H1 (cell line): ENCODE measurements at regions not wholly inside any gene's neighbourhood (a gene's known extent, or its start where the extent isn't known, plus 50 kb on each side); places are given as distances from the start of the nearest gene placed in this dataset.

Experiments
- CTCF ChIA-PET: fragments of 300-600 bp; sonication (Branson Sonifier 250); formaldehyde crosslinking; loops from one replicate; lab custom pipeline; 2021; ENCODE audit not compliant: partially characterized antibody; lab: Charles Lee
- POLR2A ChIA-PET: fragments of 300-600 bp; sonication (Branson Sonifier 250); formaldehyde crosslinking; loops from one replicate; lab custom pipeline; 2021; ENCODE audit warnings: inconsistent platforms; ENCODE audit not compliant: partially characterized antibody; lab: Charles Lee
- DNase-seq, 2 experiments: peaks; one replicate each; pipeline versions ENCODE4 v3.0.0 to v3.0.0-alpha.2; 2010 to 2022; ENCODE audit warnings: low spot score in 2 of 2, low read depth in 1 of 2, mixed read lengths in 1 of 2
- FAIRE-seq: peaks from 2 replicates; lab custom pipeline; 2011; peaks lifted over from hg19 to GRCh38; lab: Jason Lieb, UNC
- H2AFZ ChIP-seq: 2 replicates; pipeline ENCODE4 v1.8.1; 2012; ENCODE audit warnings: low read length, inconsistent platforms
- H2AK5ac ChIP-seq: 2 replicates; pipeline ENCODE4 v1.6.1; 2013; ENCODE audit warnings: low read depth, low read length
- H2BK120ac ChIP-seq: replicated peaks from 2 replicates; pipeline ENCODE3; 2013; ENCODE audit warnings: low read depth, low read length, inconsistent platforms
- H2BK12ac ChIP-seq: 2 replicates; pipeline ENCODE4 v1.6.1; 2013; ENCODE audit warnings: low read depth, low read length
- H2BK15ac ChIP-seq: 2 replicates; pipeline ENCODE4 v1.6.1; 2013; ENCODE audit warnings: low read length
- H2BK20ac ChIP-seq: 2 replicates; pipeline ENCODE4 v1.6.1; 2013; ENCODE audit warnings: low read length
- H2BK5ac ChIP-seq: 2 replicates; pipeline ENCODE4 v1.6.1; 2013; ENCODE audit warnings: low read depth, low read length
- H3K14ac ChIP-seq: 2 replicates; pipeline ENCODE4 v1.6.1; 2013; ENCODE audit warnings: inconsistent platforms; ENCODE audit not compliant: insufficient read length
- H3K18ac ChIP-seq: 2 replicates; pipeline ENCODE4 v1.6.1; 2013; ENCODE audit warnings: low read length; ENCODE audit errors: extremely low read depth
- H3K23ac ChIP-seq: 2 replicates; pipeline ENCODE4 v1.6.1; 2013; ENCODE audit warnings: inconsistent platforms; ENCODE audit not compliant: insufficient read length
- H3K23me2 ChIP-seq: 2 replicates; pipeline ENCODE4 v1.6.1; 2013; ENCODE audit warnings: low read depth, low read length
- H3K27ac ChIP-seq: 2 replicates; pipeline ENCODE4 v1.6.1; 2011; ENCODE audit warnings: low read depth, low read length, inconsistent platforms
- H3K27me3 ChIP-seq, 4 experiments: replicated peaks in 1 of 4; 1 replicate in 1 of 4; 2 replicates in 3 of 4; pipeline versions ENCODE4 v1.6.1 to v1.8.1; 2011 to 2013; ENCODE audit warnings: low read length in 3 of 4, mild to moderate bottlenecking in 3 of 4, inconsistent platforms in 2 of 4, mixed read lengths in 2 of 4, moderate library complexity in 1 of 4; ENCODE audit not compliant: control insufficient read depth in 3 of 4, insufficient read depth in 3 of 4; ENCODE audit errors: extremely low read depth in 1 of 4
- H3K36me3 ChIP-seq, 4 experiments: 2 replicates each; pipeline versions ENCODE4 v1.6.1 to v1.8.1; 2011 to 2013; ENCODE audit warnings: mild to moderate bottlenecking in 4 of 4, low read length in 3 of 4, moderate library complexity in 2 of 4, control low read depth in 1 of 4, inconsistent platforms in 1 of 4; ENCODE audit not compliant: insufficient read depth in 4 of 4, control insufficient read depth in 2 of 4
- H3K4ac ChIP-seq: replicated peaks from 2 replicates; pipeline ENCODE3; 2013; ENCODE audit warnings: low read length, low read depth, mixed read lengths, inconsistent platforms; ENCODE audit not compliant: insufficient read length
- H3K4me1 ChIP-seq, 4 experiments: replicated peaks in 1 of 4; 1 replicate in 1 of 4; 2 replicates in 3 of 4; pipeline versions ENCODE4 v1.6.1 to v1.8.1; 2011 to 2013; ENCODE audit warnings: low read length in 3 of 4, inconsistent platforms in 2 of 4, mixed read lengths in 1 of 4; ENCODE audit not compliant: insufficient read depth in 4 of 4, control insufficient read depth in 3 of 4
- H3K4me2 ChIP-seq, 2 experiments: 2 replicates each; pipeline versions ENCODE4 v1.6.1 to v1.8.1; 2011 to 2013; ENCODE audit warnings: low read depth in 2 of 2, low read length in 2 of 2, control low read depth in 1 of 2, inconsistent platforms in 1 of 2, mild to moderate bottlenecking in 1 of 2; ENCODE audit not compliant: insufficient read depth in 1 of 2
- H3K4me3 ChIP-seq, 4 experiments: fragments of 200-600, 300-600 bp in 1 of 4; sonication (generic), shearing (Covaris generic), sonication (Bioruptor Twin) in 1 of 4; 2 replicates each; pipeline versions ENCODE4 v1.5.1 to v1.8.1; 2011 to 2016; ENCODE audit warnings: low read length in 4 of 4, low read depth in 3 of 4, control low read depth in 2 of 4, inconsistent platforms in 2 of 4, mild to moderate bottlenecking in 2 of 4, mixed read lengths in 1 of 4, moderate library complexity in 1 of 4; ENCODE audit not compliant: insufficient read depth in 2 of 4; ENCODE audit errors: extremely low read depth in 1 of 4
- H3K56ac ChIP-seq: replicated peaks from 2 replicates; pipeline ENCODE3; 2013; ENCODE audit warnings: low read depth, mild to moderate bottlenecking, mixed read lengths, low read length, inconsistent platforms; ENCODE audit not compliant: insufficient read length
- H3K79me1 ChIP-seq: 2 replicates; pipeline ENCODE4 v1.6.1; 2013; ENCODE audit warnings: low read depth, low read length, control low read depth
- H3K79me2 ChIP-seq, 2 experiments: 2 replicates each; pipeline versions ENCODE4 v1.6.1 to v1.8.1; 2012 to 2013; ENCODE audit warnings: low read length in 2 of 2, mild to moderate bottlenecking in 2 of 2, inconsistent platforms in 1 of 2; ENCODE audit not compliant: insufficient read depth in 2 of 2, control insufficient read depth in 1 of 2
- H3K9ac ChIP-seq, 4 experiments: replicated peaks in 1 of 4; 1 replicate in 1 of 4; 2 replicates in 3 of 4; pipeline versions ENCODE4 v1.6.1 to v1.8.1; 2011 to 2013; ENCODE audit warnings: low read depth in 3 of 4, low read length in 3 of 4, control low read depth in 2 of 4, mild to moderate bottlenecking in 2 of 4, moderate library complexity in 2 of 4, inconsistent platforms in 1 of 4; ENCODE audit errors: extremely low read depth in 1 of 4
- H3K9me3 ChIP-seq, 2 experiments: 2 replicates each; pipeline versions ENCODE4 v1.6.1 to v1.8.1; 2012 to 2013; ENCODE audit warnings: mild to moderate bottlenecking in 2 of 2, moderate library complexity in 2 of 2, control low read depth in 1 of 2, inconsistent platforms in 1 of 2, low read depth in 1 of 2, low read length in 1 of 2, mixed read lengths in 1 of 2; ENCODE audit not compliant: insufficient read depth in 2 of 2
- H4K20me1 ChIP-seq, 2 experiments: replicated peaks in 1 of 2; 2 replicates each; pipeline versions ENCODE3 to v1.8.1; 2011 to 2013; ENCODE audit warnings: inconsistent platforms in 2 of 2, low read length in 2 of 2, mild to moderate bottlenecking in 1 of 2; ENCODE audit not compliant: insufficient read depth in 2 of 2, control insufficient read depth in 1 of 2
- H4K5ac ChIP-seq: 2 replicates; pipeline ENCODE4 v1.6.1; 2013; ENCODE audit warnings: low read length, low read depth, mixed read lengths, inconsistent platforms; ENCODE audit not compliant: insufficient read length
- H4K8ac ChIP-seq: 2 replicates; pipeline ENCODE4 v1.8.0; 2013; ENCODE audit warnings: mild to moderate bottlenecking, moderate library complexity, low read length, inconsistent platforms; ENCODE audit not compliant: insufficient read depth; ENCODE audit errors: extremely low read depth
- H4K91ac ChIP-seq: replicated peaks from 2 replicates; pipeline ENCODE3; 2013; ENCODE audit warnings: low read length, mixed read lengths, inconsistent platforms; ENCODE audit not compliant: insufficient read length
- BCL11A ChIP-seq, 2 experiments: IDR thresholded peaks; one replicate each; pipeline ENCODE4 v1.6.1; 2011; ENCODE audit warnings: low read depth in 2 of 2, low read length in 2 of 2, mild to moderate bottlenecking in 2 of 2
- EGR1 ChIP-seq: IDR thresholded peaks from 2 replicates; pipeline ENCODE4 v1.6.1; 2011; ENCODE audit warnings: low read depth, low read length, borderline replicate concordance
- JUN ChIP-seq: IDR thresholded peaks from 2 replicates; pipeline ENCODE4 v1.6.1; 2011; ENCODE audit warnings: low read depth, mild to moderate bottlenecking, improper control_type of control experiment, low read length
- KDM5A ChIP-seq: fragments of 200-600 bp; IDR thresholded peaks from 2 replicates; pipeline ENCODE4 v1.7.1; 2012; ENCODE audit warnings: mild to moderate bottlenecking, low read length, inconsistent platforms, mixed read lengths
- MAFK ChIP-seq: IDR thresholded peaks from 2 replicates; pipeline ENCODE4 v1.6.1; 2012; ENCODE audit warnings: low read depth, mild to moderate bottlenecking, improper control_type of control experiment, low read length
- MAX ChIP-seq: IDR thresholded peaks from 2 replicates; pipeline ENCODE4 v1.6.1; 2012; ENCODE audit warnings: inconsistent platforms
- NRF1 ChIP-seq: IDR thresholded peaks from 2 replicates; pipeline ENCODE4 v1.6.1; 2011; ENCODE audit warnings: mild to moderate bottlenecking, low read depth, low read length, improper control_type of control experiment
- POU5F1 ChIP-seq: IDR thresholded peaks from 2 replicates; pipeline ENCODE4 v1.6.1; 2011; ENCODE audit warnings: low read depth, mild to moderate bottlenecking, low read length, moderate library complexity
- RFX5 ChIP-seq: IDR thresholded peaks from 2 replicates; pipeline ENCODE4 v1.6.1; 2011; ENCODE audit warnings: low read depth, low read length, improper control_type of control experiment, borderline replicate concordance
- SIX5 ChIP-seq: IDR thresholded peaks from 2 replicates; pipeline ENCODE4 v1.6.1; 2011; ENCODE audit warnings: mild to moderate bottlenecking, low read depth, low read length
- TAF1 ChIP-seq: IDR thresholded peaks from 2 replicates; pipeline ENCODE4 v1.6.1; 2011; ENCODE audit warnings: mild to moderate bottlenecking, low read depth, low read length
- USF2 ChIP-seq: IDR thresholded peaks from 2 replicates; pipeline ENCODE4 v1.6.1; 2011; ENCODE audit warnings: low read length, improper control_type of control experiment
- ZNF274 ChIP-seq: IDR thresholded peaks from 2 replicates; pipeline ENCODE4 v1.7.0; 2012; ENCODE audit warnings: low read length, borderline replicate concordance; ENCODE audit errors: extremely low read depth
- WGBS, 2 experiments: shearing (Covaris generic) in 1 of 2; methylation state at CpG; one replicate each; pipeline versions ENCODE4 v1.1.6 to v1.1.7; 2013 to 2015; ENCODE audit warnings: low lambda C conversion rate in 2 of 2, mixed read lengths in 2 of 2, inconsistent platforms in 1 of 2, low coverage in 1 of 2, missing lambda C conversion rate in 1 of 2; ENCODE audit not compliant: insufficient replicate concordance in 2 of 2, insufficient coverage in 1 of 2, insufficient read length in 1 of 2; ENCODE audit errors: extremely low coverage in 1 of 2, missing lambda C conversion rate in 1 of 2; 5-methylcytosine and 5-hydroxymethylcytosine counted together

- no peak overlapping the region for H2AK5ac ChIP-seq
- H4K5ac ChIP-seq = no peak overlapping the region
- WGBS, 2 experiments = 85% methylated on average over 2 of the region's 2 CpGs; no CpG with 5 or more reads in 1 of the 2 experiments
- no peak overlapping the region for H2BK15ac ChIP-seq
- no peak overlapping the region for H2AFZ ChIP-seq
- CTCF ChIA-PET = interaction anchor here (1.9 kb wide), 1 partner anchor 255 kb away, joined by 4 read pairs; no protein-coding TSS in a partner anchor
- H2BK12ac ChIP-seq = no peak overlapping the region
- no peak overlapping the region for H2BK5ac ChIP-seq
- no peaks in the 10 kb centered on the region for H3K27me3 ChIP-seq
- no peak overlapping the region for H2BK20ac ChIP-seq
- H3K18ac ChIP-seq = no peak overlapping the region
- H3K4me3 ChIP-seq = no peak overlapping the region
- POLR2A ChIA-PET = no interaction called here
- H3K9me3 ChIP-seq = no peaks in the 10 kb centered on the region
- no peak overlapping the region for H3K4me2 ChIP-seq
- FAIRE-seq (no peak), DNase-seq (no peak)
- no peaks in the 10 kb centered on the region for H3K23me2 ChIP-seq
- no peaks in the 10 kb centered on the region; a peak in 1 of 7 replicates for H3K4me1 ChIP-seq
- no peak overlapping the region for H3K56ac ChIP-seq
- no peaks in the 10 kb centered on the region for H3K36me3 ChIP-seq
- no peak overlapping the region for H3K4ac ChIP-seq
- no peak overlapping the region for H4K91ac ChIP-seq
- H3K79me1 ChIP-seq = no peaks in the 10 kb centered on the region
- H3K27ac ChIP-seq = no peak overlapping the region
- no peak overlapping the region for H3K9ac ChIP-seq
- H2BK120ac ChIP-seq = no peak overlapping the region
- no peak overlapping the region for H4K8ac ChIP-seq
- no peak overlapping the region for H3K14ac ChIP-seq
- H3K79me2 ChIP-seq = no peaks in the 10 kb centered on the region
- no peak overlapping the region for H3K23ac ChIP-seq
- H4K20me1 ChIP-seq = no peaks in the 10 kb centered on the region
- TF ChIP-seq EGR1 = no peak
- TF ChIP-seq MAX = no peak
- TF ChIP-seq NRF1 = no peak
- TF ChIP-seq RFX5 = no peak
- TF ChIP-seq JUN = no peak
- TF ChIP-seq KDM5A = no peak
- TF ChIP-seq POU5F1 = no peak
- TF ChIP-seq BCL11A (IDR thresholded peaks at IDR 0.05; ENCODE audit: low read depth in 2 of 2, low read length in 2 of 2) = no peak
- no peak for TF ChIP-seq USF2
- no peak for TF ChIP-seq ZNF274
- TF ChIP-seq TAF1 = no peak
- no peak for TF ChIP-seq SIX5
- TF ChIP-seq MAFK = no peak
Observed at GRCh38 chr3:165455360-165455759, 259.2 kb upstream of the SLITRK3 start.
